Transverse colon (tissue), 4 donors: ENCODE measurements at regions not wholly inside any gene's neighbourhood (a gene's known extent, or its start where the extent isn't known, plus 50 kb on each side); places are given as distances from the start of the nearest gene placed in this dataset.

Experiments used
- DNase-seq: peaks from one replicate; pipeline ENCODE4 v3.0.0-alpha.2; 2019
- H3K27ac ChIP-seq, 4 donors: fragments of 200-600 bp; sonication (generic); 2 replicates each; pipeline ENCODE4 v1.5.1; 2016 to 2018; ENCODE audit warnings: inconsistent platforms in 4 of 4
- H3K27me3 ChIP-seq: fragments of 200-600 bp; sonication (generic); 2 replicates; pipeline ENCODE4 v1.5.1; 2017; ENCODE audit warnings: inconsistent platforms
- H3K36me3 ChIP-seq, 4 donors: fragments of 200-600 bp; sonication (generic); 2 replicates each; pipeline ENCODE4 v1.5.1; 2017 to 2019; ENCODE audit warnings: inconsistent platforms in 4 of 4
- H3K4me1 ChIP-seq, 4 donors: fragments of 200-600 bp; sonication (generic); 2 replicates each; pipeline ENCODE4 v1.5.1; 2017 to 2020; ENCODE audit warnings: inconsistent platforms in 4 of 4
- H3K4me3 ChIP-seq, 4 donors: fragments of 200-600 bp; sonication (generic); 1 replicate in 1 of 4; 2 replicates in 3 of 4; pipeline versions ENCODE4 v1.5.1 to v1.6.1; 2017 to 2019; ENCODE audit warnings: inconsistent platforms in 4 of 4
- H3K9me3 ChIP-seq, 2 donors: fragments of 200-600 bp; sonication (generic); 2 replicates each; pipeline ENCODE4 v1.5.1; 2017 to 2019; ENCODE audit warnings: inconsistent platforms in 2 of 2
- EP300 ChIP-seq: sonication (generic); formaldehyde crosslinking; IDR thresholded peaks from one replicate; pipeline ENCODE4 v1.6.1; 2017; ENCODE audit warnings: antibody characterized with exemption, low read depth
- POLR2A ChIP-seq: fragments of 450-650 bp; IDR thresholded peaks from one replicate; pipeline ENCODE4 v1.6.1; 2016; ENCODE audit warnings: antibody characterized with exemption, mild to moderate bottlenecking, moderate library complexity
- POLR2AphosphoS5 ChIP-seq, 3 donors: sonication (generic); formaldehyde crosslinking; IDR thresholded peaks; one replicate each; pipeline ENCODE4 v1.6.1; 2016; ENCODE audit warnings: antibody characterized with exemption in 3 of 3
- WGBS, 2 donors: methylation state at CpG; one replicate each; pipeline ENCODE4 v1.1.5; 2018; ENCODE audit warnings: low coverage in 1 of 2; 5-methylcytosine and 5-hydroxymethylcytosine counted together
- in situ Hi-C, 4 donors: fragments of 200-750 bp; cut with MboI; loops; one replicate each; pipeline versions ENCODE4 v1.15.0 to v1.15.1; 2017; ENCODE audit warnings: low sequenced_read_pairs in 3 of 4, low pct_ligation_motif_present in 1 of 4, low pct_unique_long_range_greater_than_20kb in 1 of 4
- intact Hi-C: fragments of 100-400 bp; cut with DNase I; formaldehyde crosslinking; loops from one replicate; pipeline ENCODE4 v1.15.1; 2023; ENCODE audit warnings: low total_unique reads
- TF ChIP-seq, protein P1 (sequence below), 5 experiments: fragments of 200-600 bp in 3 of 5; fragments of 450-650 bp in 2 of 5; sonication (generic) in 3 of 5; IDR thresholded peaks; 1 replicate in 2 of 5; 2 replicates in 3 of 5; pipeline ENCODE4 v1.5.1; 2016 to 2017; ENCODE audit warnings: antibody characterized with exemption in 5 of 5, inconsistent platforms in 3 of 5, mild to moderate bottlenecking in 2 of 5, moderate library complexity in 1 of 5

DNA sequence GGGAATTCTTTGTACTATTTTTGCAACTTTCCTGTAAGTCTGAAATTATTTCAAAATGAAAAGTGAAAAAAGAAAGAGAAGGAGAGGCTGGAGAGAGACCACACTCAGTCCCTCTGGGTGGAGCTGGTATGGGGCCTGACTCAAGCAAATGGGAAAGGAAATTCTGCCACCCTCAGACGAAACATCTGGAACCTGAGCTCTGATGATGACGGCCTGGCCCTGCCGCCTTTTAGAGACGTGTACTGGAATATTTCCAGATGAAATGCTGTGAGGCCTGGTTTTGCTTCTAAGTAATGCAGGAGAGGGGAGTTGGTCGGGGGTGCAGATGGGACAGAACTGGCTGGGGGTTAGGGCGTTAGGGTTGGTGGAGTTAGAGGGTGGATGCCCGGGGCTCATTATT is 57.4 kb upstream of the GLI2 start:
- no peak for DNase-seq
- in situ Hi-C loops (loop anchor here in 3 of 4 donors (5.0 to 25.0 kb wide), 4 partner anchors 333 to 684 kb away; partner anchors contain the start of gene INHBB (in 1 of the 3)), intact Hi-C loops (no loop called here)
- TF ChIP-seq, protein P1, sequence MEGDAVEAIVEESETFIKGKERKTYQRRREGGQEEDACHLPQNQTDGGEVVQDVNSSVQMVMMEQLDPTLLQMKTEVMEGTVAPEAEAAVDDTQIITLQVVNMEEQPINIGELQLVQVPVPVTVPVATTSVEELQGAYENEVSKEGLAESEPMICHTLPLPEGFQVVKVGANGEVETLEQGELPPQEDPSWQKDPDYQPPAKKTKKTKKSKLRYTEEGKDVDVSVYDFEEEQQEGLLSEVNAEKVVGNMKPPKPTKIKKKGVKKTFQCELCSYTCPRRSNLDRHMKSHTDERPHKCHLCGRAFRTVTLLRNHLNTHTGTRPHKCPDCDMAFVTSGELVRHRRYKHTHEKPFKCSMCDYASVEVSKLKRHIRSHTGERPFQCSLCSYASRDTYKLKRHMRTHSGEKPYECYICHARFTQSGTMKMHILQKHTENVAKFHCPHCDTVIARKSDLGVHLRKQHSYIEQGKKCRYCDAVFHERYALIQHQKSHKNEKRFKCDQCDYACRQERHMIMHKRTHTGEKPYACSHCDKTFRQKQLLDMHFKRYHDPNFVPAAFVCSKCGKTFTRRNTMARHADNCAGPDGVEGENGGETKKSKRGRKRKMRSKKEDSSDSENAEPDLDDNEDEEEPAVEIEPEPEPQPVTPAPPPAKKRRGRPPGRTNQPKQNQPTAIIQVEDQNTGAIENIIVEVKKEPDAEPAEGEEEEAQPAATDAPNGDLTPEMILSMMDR (IDR thresholded peaks at IDR 0.05), result no peak
- TF ChIP-seq EP300, result no peak
- no peak for TF ChIP-seq POLR2A
- no peak for TF ChIP-seq POLR2AphosphoS5 (IDR thresholded peaks at IDR 0.05)
- 55% methylated on average over 2 to 7 of the region's 7 CpGs for WGBS, 2 donors
- Histone ChIP-seq H3K36me3 (no peaks in the 10 kb centered on the region), H3K9me3 (no peaks in the 10 kb centered on the region), H3K4me3 (no peak overlapping the region), H3K27ac (no peak overlapping the region), H3K4me1 (peaks cover 0 to 4% (median 4%) of the 10 kb centered on the region in 4 donors), H3K27me3 (peaks cover 20% of the 10 kb centered on the region)

DNA sequence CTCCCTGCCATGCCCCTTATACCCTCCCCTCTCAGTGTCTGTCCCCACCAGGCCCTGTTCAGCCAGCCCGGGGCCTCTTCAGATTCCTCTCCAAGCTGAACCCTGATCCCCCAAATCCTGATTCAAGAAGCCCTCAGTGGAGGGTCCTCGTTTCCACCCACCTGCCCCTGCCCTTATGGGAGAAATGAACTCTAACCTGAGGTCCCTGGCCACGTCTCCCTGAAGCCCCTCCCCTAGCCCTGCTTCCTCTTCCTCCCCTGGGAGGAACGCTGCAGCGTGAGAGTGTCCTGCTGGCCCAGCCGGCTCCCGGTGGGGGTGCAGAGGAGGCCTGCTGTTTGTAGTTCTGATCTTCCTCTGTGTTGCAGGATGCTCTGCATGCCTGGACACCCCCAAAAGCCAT is 56.7 kb upstream of the GLI2 start:
- Histone ChIP-seq H3K4me3 (no peak overlapping the region), H3K27me3 (peaks cover 25% of the 10 kb centered on the region), H3K9me3 (no peaks in the 10 kb centered on the region), H3K27ac (no peak overlapping the region), H3K36me3 (no peaks in the 10 kb centered on the region), H3K4me1 (peaks cover 0 to 4% (median 4%) of the 10 kb centered on the region in 4 donors)
- intact Hi-C loops (no loop called here), in situ Hi-C loops (loop anchor here in 3 of 4 donors (5.0 to 25.0 kb wide), 4 partner anchors 334 to 683 kb away; partner anchors contain the start of gene INHBB (in 1 of the 3))
- TF ChIP-seq POLR2AphosphoS5 (IDR thresholded peaks at IDR 0.05), result no peak
- TF ChIP-seq, protein P1 (IDR thresholded peaks at IDR 0.05), result no peak
- no peak for TF ChIP-seq EP300
- no peak for TF ChIP-seq POLR2A
- WGBS, 2 donors, result 68 to 78% methylated on average over 6 to 7 of the region's 7 CpGs
- no peak for DNase-seq

DNA sequence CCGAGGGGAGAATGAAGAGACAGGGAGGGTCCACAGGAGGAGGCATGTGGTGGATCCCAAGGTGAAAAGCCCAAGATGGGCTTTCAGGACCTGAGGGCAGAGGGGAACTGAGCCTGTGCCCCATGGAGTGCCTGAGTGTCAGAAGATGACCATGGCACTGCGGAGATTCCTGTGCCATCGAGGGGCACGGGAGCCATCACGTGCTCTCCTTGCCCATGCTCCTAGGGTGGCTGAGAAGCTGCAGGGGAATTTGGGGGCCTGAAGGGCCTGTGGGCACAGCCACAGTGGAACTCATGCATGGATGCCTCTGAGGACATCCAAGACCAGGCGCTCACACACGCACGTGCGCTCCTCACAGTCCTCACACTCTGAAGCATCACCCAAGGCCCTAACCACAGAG is 56.1 kb upstream of the GLI2 start:
- H3K4me1 ChIP-seq, result peaks cover 0 to 4% (median 4%) of the 10 kb centered on the region in 4 donors
- H3K9me3 ChIP-seq, result no peaks in the 10 kb centered on the region
- peaks cover 26% of the 10 kb centered on the region for H3K27me3 ChIP-seq
- TF ChIP-seq, protein P1 (IDR thresholded peaks at IDR 0.05), result no peak
- TF ChIP-seq EP300 (no peak), POLR2A (no peak), POLR2AphosphoS5 (IDR thresholded peaks at IDR 0.05) (no peak)
- DNase-seq, result no peak
- 92% methylated on average over 9 of the region's 9 CpGs; no CpG with 5 or more reads in 1 of the 2 donors for WGBS, 2 donors
- no peak overlapping the region for H3K4me3 ChIP-seq
- H3K36me3 ChIP-seq, result no peaks in the 10 kb centered on the region
- in situ Hi-C loops (loop anchor here in 3 of 4 donors (5.0 to 25.0 kb wide), 4 partner anchors 335 to 683 kb away; partner anchors contain the start of gene INHBB (in 1 of the 3)), intact Hi-C loops (no loop called here)
- H3K27ac ChIP-seq, result no peak overlapping the region

DNA sequence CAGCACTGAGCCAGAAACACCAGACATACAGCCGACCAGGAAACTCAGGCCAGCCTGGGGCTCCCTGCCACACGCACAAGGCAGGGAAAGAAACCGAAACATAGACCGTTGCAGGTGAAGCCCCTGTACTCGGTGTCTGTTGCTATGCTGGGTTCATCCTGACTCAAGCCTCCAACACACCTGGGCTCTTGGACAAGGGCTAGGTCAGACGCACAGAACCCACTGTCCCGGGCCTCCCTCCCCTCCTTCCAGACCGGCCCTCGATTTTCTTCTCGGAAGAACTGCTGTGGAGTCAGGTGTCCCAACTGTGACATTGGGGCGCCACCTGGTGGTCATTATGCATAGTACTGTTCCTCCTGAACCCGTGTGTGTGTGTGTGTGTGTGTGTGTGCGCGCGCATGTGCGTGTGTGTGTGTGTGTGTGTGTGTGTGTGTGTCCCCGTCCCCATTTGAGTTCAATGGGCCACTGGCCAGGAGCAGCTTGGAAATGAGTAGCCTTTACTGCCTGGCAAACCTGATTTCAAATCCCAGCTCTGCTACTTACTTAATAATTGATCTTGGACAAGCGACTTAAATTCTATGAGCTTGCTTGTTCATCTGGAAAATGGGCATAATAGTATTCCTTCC is 55.4 kb upstream of the GLI2 start:
- 0 to 20% methylated on average over 3 to 13 of the region's 18 CpGs for WGBS, 2 donors
- in situ Hi-C loops (loop anchor here in 3 of 4 donors (10.0 to 25.0 kb wide), 2 partner anchors 335 to 682 kb away; partner anchors contain the start of gene INHBB (in 1 of the 3)), intact Hi-C loops (loop anchor here (2.0 to 10.0 kb wide), 2 partner anchors 335 to 605 kb away; no protein-coding TSS in a partner anchor)

More for the DNA sequence above, 55.4 kb upstream of the GLI2 start:
- H3K4me3 ChIP-seq, result no peak overlapping the region
- no peaks in the 10 kb centered on the region for H3K36me3 ChIP-seq
- H3K9me3 ChIP-seq, result no peaks in the 10 kb centered on the region
- DNase-seq, result peak; percentile 79
- H3K27me3 ChIP-seq, result peaks cover 24% of the 10 kb centered on the region
- TF ChIP-seq POLR2AphosphoS5 (IDR thresholded peaks at IDR 0.05) (no peak), EP300 (no peak), POLR2A (no peak)
- TF ChIP-seq, protein P1 (IDR thresholded peaks at IDR 0.05), result peak; percentile 51 to 90 (median 60)
- H3K4me1 ChIP-seq, result peaks cover 0 to 4% (median 4%) of the 10 kb centered on the region in 4 donors
- no peak overlapping the region for H3K27ac ChIP-seq
